ENCODE measurements at regions not wholly inside any gene's neighbourhood (a gene's known extent, or its start where the extent isn't known, plus 50 kb on each side); places are given as distances from the start of the nearest gene placed in this dataset.

GRCh38 chrX:98289726-98290125 is 1406.0 kb downstream of the RPA4 start:
- no peak overlapping the region for H3K4me3 ChIP-seq (ENCODE audit: insufficient read depth, low read depth, low read length)
- no peak overlapping the region for H2BK20ac ChIP-seq (ENCODE audit: low read depth, low read length)
- no peak for DNase-seq
- H3K56ac ChIP-seq (ENCODE audit: extremely low read depth, insufficient read depth, low read length), result no peak overlapping the region
- no peak overlapping the region for H3K9ac ChIP-seq (ENCODE audit: low read depth, low read length)
- BruUV-seq (replicated peaks), result no TSS peak
- no peak for TF ChIP-seq SMC3 (IDR thresholded peaks at IDR 0.05; ENCODE audit: low read depth, low read length)
- TF ChIP-seq CTCF (conservative IDR thresholded peaks at IDR 0.05; ENCODE audit: low read depth, low read length), result no peak
- no peaks in the 10 kb centered on the region for H3K9me3 ChIP-seq (ENCODE audit: control insufficient read depth, insufficient read depth, low read length)
- no peak overlapping the region for H3K14ac ChIP-seq (replicated peaks; ENCODE audit: low read depth, low read length)
- H3K23ac ChIP-seq (ENCODE audit: low read depth, low read length), result no peak overlapping the region
- no peak overlapping the region for H4K8ac ChIP-seq (ENCODE audit: low read depth in 2 of 2, low read length in 2 of 2)
- H2AK5ac ChIP-seq (ENCODE audit: low read depth, low read length), result no peak overlapping the region
- H3K79me1 ChIP-seq (ENCODE audit: low read depth in 1 of 2, low read length in 2 of 2), result no peaks in the 10 kb centered on the region
- ATAC-seq (ENCODE audit: low read depth), result no peak
- no peak overlapping the region for H4K5ac ChIP-seq (ENCODE audit: low read depth, low read length)
- in situ Hi-C loops (cut with MboI; ENCODE audit: low sequenced_read_pairs), result no loop called here
- H2AK9ac ChIP-seq (replicated peaks; ENCODE audit: low read depth, low read length, poor library complexity), result no peak overlapping the region
- H4K91ac ChIP-seq (ENCODE audit: insufficient read depth, low read depth, low read length), result no peak overlapping the region
- H3K27me3 ChIP-seq (ENCODE audit: control insufficient read depth, insufficient read depth, low read length), result no peaks in the 10 kb centered on the region; the same call in 1 of the 2 replicates
- POLR2A ChIA-PET (ENCODE audit: unreplicated experiment), result no interaction called here
- no peak overlapping the region for H3K4ac ChIP-seq (ENCODE audit: low read depth, low read length)
- H3K27ac ChIP-seq (ENCODE audit: insufficient read depth, low read length), result no peak overlapping the region
- no peak overlapping the region for H3K4me2 ChIP-seq (ENCODE audit: low read depth, low read length)
- intact Hi-C loops (cut with micrococcal nuclease), result no loop called here
- CTCF ChIA-PET, result no interaction called here
- H3K36me3 ChIP-seq (ENCODE audit: control insufficient read depth, insufficient read depth, low read length), result no peaks in the 10 kb centered on the region
- H3K18ac ChIP-seq (ENCODE audit: low read depth, low read length), result no peak overlapping the region
- no peaks in the 10 kb centered on the region for H3K4me1 ChIP-seq (ENCODE audit: control insufficient read depth, insufficient read depth, low read length)
- H2BK120ac ChIP-seq (ENCODE audit: low read depth, low read length), result no peak overlapping the region
- H2BK15ac ChIP-seq (ENCODE audit: low read depth, low read length), result no peak overlapping the region
- H2BK5ac ChIP-seq (ENCODE audit: low read depth, low read length, poor library complexity, severe bottlenecking), result no peak overlapping the region
- dilution Hi-C loops (cut with HindIII; ENCODE audit: low sequenced_read_pairs, unreplicated experiment), result no loop called here
- no peaks in the 10 kb centered on the region for H4K20me1 ChIP-seq (ENCODE audit: insufficient read depth, low read length)
- H3K9me1 ChIP-seq (ENCODE audit: insufficient read depth, low read length), result no peaks in the 10 kb centered on the region
- no peak overlapping the region for H2AFZ ChIP-seq (replicated peaks; ENCODE audit: low read length, poor library complexity)
